GM21423 (cell line): ENCODE measurements at regions not wholly inside any gene's neighbourhood (a gene's known extent, or its start where the extent isn't known, plus 50 kb on each side); places are given as distances from the start of the nearest gene placed in this dataset.
"Not testable (repeated sequence)": the region's sequence is repeated elsewhere in the genome, so short reads cannot be mapped to it uniquely, and the experiment has no call there.

Experiments used
- ATAC-seq: cut with Tn5 transposase; IDR thresholded peaks from one replicate; pipeline ENCODE4 v1.9.1; 2021; ENCODE audit warnings: mild to moderate bottlenecking, moderate library complexity; ENCODE audit not compliant: unreplicated experiment

DNA sequence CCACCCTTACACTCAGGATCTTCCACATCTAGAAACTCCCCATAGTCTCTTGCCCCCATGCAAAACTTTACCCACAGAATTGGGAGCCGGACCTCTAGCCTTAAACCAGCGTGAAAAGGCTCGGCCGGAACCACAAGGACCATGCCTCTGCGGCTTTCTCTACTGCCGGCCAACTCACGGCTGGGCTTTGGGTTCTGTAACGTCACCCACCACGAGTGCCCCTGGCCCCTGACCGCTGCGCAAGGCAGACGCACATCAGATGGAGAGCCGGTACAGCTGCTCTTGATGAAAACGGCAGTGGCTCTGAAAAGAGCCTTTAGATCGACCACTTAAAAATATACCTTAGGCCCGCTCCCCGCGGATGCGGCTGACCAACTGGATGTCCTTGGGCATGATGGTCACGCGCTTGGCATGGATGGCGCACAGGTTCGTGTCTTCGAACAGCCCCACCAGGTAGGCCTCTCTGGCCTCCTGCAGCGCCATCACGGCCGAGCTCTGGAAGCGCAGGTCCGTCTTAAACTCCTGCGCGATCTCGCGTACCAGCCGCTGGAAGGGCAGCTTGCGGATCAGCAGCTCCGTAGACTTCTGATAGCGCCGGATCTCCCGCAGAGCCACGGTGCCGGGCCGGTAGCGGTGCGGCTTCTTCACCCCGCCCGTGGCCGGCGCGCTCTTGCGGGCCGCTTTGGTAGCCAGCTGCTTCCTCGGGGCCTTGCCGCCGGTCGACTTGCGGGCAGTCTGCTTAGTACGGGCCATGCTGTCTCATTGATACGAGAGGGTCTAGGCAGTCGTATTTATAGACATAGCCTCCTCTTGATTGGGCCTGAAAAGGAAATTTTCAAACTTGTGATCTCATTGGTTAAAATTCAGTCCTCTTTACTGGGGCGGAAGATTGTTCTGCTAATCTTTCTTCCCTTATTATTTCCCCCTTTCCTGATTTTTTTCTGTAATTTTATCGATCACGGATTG is 66.3 kb downstream of the FAM72C start:
- not testable (repeated sequence) for ATAC-seq

- ATAC-seq: not testable (repeated sequence)
Measured at GRCh38 chr1:143904622-143904979, 67.2 kb downstream of the FAM72C start.

- not testable (repeated sequence) for ATAC-seq
Measured at GRCh38 chr1:143903899-143904621, 67.7 kb downstream of the FAM72C start.

DNA sequence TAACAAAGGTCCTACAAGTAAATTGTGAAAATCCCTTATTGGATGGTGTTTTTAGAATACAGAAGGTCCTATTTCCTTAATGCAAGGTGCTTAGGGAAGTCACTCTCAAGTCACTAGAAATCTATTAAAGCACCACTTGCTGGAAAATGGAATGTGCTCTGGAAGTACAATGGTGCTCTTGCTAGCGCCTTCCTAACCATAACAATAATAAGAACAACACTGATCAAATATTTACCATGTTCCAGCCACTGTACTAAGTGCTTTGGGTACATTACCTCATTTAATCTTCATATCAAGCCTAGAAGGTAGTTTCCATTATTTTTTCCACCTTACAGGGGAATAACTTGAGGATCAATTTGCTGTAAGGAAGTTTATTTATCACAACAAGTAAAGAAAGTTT is 75.4 kb downstream of the FAM72C start:
- ATAC-seq: not testable (repeated sequence)

- peak; percentile 85 for ATAC-seq
Measured at GRCh38 chr1:143884932-143885574, 86.7 kb downstream of the FAM72C start.

GRCh38 chr1:143884532-143884931 is 87.3 kb downstream of the FAM72C start:
- ATAC-seq: peak; percentile 81

DNA sequence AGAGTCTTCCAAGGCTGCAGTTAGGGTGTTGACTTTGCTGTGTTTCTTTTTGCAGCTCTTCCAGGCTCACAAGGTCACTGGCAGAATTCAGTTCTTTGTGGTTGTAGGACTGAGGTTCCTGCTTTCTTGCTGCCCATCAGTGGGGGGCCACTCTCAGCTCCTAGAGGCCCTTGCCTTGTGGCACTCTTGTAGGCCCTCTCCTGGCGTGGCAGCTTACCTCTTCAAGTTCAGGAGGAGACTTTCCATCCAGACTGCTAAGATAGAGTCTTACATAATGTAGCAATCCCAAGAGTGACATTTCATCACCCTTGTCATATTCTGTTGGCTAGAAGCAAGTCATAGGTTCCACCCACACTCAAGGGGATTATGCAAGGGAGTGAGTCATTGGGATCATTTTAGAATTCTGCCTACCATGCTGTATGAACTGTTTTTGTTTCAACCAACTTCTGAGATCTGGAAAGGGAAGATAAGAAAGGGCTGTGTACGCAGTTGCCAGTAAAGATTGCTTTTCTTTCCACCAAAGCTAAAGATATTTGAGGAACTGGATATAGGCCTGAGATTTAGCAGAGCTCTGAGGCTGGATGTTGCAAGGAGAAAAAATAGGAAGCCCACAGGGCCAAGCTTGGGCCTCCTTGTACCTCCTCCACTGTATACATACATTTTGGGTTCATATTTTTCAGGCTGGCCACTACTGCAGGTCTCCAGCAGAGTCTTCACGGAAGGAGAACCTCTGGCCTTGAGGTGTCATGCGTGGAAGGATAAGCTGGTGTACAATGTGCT is 91.8 kb downstream of the FAM72C start:
- not testable (repeated sequence) for ATAC-seq

- not testable (repeated sequence) for ATAC-seq
Measured at GRCh38 chr1:143875947-143876346, 95.8 kb downstream of the FAM72C start.

GRCh38 chr1:143874625-143875024 is 97.2 kb downstream of the FAM72C start:
- ATAC-seq: not testable (repeated sequence)

- ATAC-seq: not testable (repeated sequence)
Measured at GRCh38 chr1:143873650-143874049, 98.1 kb downstream of the FAM72C start.

GRCh38 chr1:143870388-143870787 is 101.4 kb downstream of the FAM72C start:
- ATAC-seq: not testable (repeated sequence)

DNA sequence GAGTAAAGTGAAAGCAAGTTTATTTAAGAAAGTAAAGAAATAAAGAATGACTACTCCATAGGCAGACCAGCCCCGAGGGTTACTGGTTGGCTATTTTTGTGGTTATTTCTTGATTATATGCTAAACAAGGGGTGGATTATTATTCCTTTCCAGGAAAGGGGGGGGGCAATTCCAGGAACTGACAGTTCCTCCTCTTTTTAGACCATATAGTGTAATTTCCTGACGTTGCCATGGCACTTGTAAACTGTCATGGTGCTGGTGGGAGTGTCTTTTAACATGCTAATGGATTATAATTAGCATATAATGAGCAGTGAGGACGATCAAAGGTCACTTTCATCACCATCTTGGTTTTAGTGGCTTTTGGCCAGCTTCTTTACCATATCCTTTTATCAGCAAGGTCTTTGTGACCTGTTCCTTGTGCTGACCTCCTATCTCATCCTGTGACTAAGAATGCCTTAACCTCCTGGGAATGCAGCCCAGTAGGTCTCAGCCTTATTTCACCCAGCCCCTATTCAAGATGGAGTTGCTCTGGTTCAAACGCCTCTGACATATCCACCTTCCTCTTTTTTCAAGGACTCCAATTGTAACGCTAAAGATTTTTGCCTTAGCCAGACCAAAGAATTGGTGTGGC is 104.1 kb downstream of the FAM72C start:
- not testable (repeated sequence) for ATAC-seq

GRCh38 chr1:143863901-143864520 is 107.8 kb downstream of the FAM72C start:
- not testable (repeated sequence) for ATAC-seq

DNA sequence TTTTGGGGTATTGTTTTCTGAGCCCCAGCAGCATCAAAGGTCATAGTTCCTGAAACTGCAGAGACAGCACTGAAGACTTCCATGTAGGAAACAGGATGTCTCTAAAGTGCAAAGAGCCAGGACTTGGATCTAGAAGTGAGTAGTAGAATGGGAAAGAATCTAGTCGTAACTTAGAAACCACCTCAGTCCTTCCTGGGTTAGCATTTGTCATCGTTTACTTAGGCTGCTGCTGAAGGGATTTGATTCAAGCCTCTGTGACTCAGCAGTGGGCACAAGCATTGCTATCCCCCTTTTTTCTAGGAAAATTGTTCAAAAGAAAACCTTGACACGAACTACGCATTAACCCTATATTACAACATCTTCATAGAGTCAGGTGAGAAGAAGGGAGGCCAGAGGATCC is 109.1 kb downstream of the FAM72C start:
- ATAC-seq: not testable (repeated sequence)

DNA sequence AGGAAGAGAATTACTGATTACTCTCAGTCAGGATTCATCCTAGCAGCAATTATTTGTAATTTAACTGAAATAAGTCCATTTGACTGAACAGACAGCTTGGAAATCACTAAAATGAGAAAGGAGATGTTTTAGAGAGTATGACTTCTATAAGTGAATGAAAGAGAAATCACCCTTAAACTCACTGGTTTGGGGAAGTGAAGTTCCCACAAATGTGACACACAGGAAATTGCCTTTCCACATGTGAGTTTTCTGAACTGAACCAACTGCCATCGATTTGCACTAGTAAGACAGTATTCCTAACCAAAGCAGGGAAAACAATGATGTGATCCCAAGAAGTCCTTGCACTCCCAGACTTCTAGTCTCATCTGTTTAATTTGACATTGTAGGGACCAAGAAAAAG is 110.5 kb downstream of the FAM72C start:
- not testable (repeated sequence) for ATAC-seq

- ATAC-seq: not testable (repeated sequence)
Measured at GRCh38 chr1:143855867-143856266, 115.9 kb downstream of the FAM72C start.

- ATAC-seq: not testable (repeated sequence)
Measured at GRCh38 chr1:143854069-143854468, 117.7 kb downstream of the FAM72C start.

- not testable (repeated sequence) for ATAC-seq
Measured at GRCh38 chr1:143850637-143851036, 121.1 kb downstream of the FAM72C start.

- not testable (repeated sequence) for ATAC-seq
Measured at GRCh38 chr1:143848859-143849258, 122.9 kb downstream of the FAM72C start.
